HepG2 (cell line): ENCODE measurements at regions not wholly inside any gene's neighbourhood (a gene's known extent, or its start where the extent isn't known, plus 50 kb on each side); places are given as distances from the start of the nearest gene placed in this dataset.

Experiments
- CTCF ChIP-seq: sonication (generic); formaldehyde crosslinking; IDR thresholded peaks from 2 replicates; pipeline ENCODE4 v1.5.0; 2020; ENCODE audit warnings: mild to moderate bottlenecking, missing genetic modification reagents, moderate library complexity
- EP300 ChIP-seq, 3 experiments: sonication (generic) in 1 of 3; formaldehyde crosslinking in 1 of 3; IDR thresholded peaks; 2 replicates each; pipeline versions ENCODE4 v1.5.1 to v1.6.1; 2011 to 2020; ENCODE audit warnings: low read depth in 2 of 3, low read length in 2 of 3, borderline replicate concordance in 1 of 3, improper control_type of control experiment in 1 of 3, mild to moderate bottlenecking in 1 of 3, missing genetic modification reagents in 1 of 3, moderate library complexity in 1 of 3
- ZBTB7A ChIP-seq: sonication (generic); formaldehyde crosslinking; IDR thresholded peaks from 2 replicates; pipeline ENCODE4 v1.8.0; 2022; ENCODE audit warnings: mild to moderate bottlenecking, missing genetic modification reagents

DNA sequence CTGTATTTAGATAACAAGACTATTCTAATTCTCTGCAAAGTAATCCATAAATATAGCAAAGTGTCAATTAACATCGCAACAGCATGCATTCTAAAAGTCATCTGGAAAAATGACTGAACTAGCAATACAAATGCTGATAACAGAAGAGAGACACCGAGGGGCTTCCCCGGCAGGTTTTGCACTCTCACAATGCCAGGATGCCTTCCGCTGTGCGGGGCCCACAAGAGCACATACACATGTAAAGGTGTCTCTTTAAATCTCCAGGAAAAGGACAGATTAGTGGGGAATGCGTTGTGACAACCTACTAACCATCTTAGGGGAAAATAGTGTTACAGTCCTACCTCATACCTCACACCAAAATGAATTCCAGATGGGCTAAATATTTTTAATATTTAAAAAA lies 86.9 kb downstream of the CXCL12 start:
- TF ChIP-seq CTCF (CRISPR knock-in tag) (no peak), ZBTB7A (CRISPR knock-in tag) (no peak), EP300 (IDR thresholded peaks at IDR 0.05; ENCODE audit: low read depth in 2 of 2, low read length in 2 of 2) (no peak), EP300 (CRISPR knock-in tag; IDR thresholded peaks at IDR 0.05; ENCODE audit: borderline replicate concordance) (no peak)
